Effector CD8-positive, alpha-beta T cell (primary cell): ENCODE measurements at regions not wholly inside any gene's neighbourhood (a gene's known extent, or its start where the extent isn't known, plus 50 kb on each side); places are given as distances from the start of the nearest gene placed in this dataset.

ENCODE experiments used
- DNase-seq: peaks from one replicate; lab custom pipeline; 2025; lab: John Stamatoyannopoulos, UW

DNA sequence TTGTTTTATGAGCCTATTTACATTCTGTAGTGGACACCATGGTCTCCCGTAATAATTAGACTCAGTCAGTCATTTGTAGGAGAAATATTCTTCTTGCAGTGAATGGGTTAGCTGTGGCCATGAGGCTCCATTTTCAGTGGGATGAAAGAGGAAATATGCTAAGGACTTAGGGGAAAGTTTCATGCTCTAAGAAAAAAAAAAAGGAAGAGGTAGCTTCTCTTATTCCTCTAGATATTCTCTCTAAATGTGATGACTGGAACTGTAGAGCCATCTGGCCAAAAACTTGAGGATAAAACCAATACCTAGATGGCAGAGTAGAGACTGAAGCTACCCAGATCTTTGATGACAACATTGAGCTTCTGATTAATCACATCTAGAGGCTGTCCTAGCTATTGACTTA is 75.8 kb upstream of the SESN3 start:
- no peak for DNase-seq

DNA sequence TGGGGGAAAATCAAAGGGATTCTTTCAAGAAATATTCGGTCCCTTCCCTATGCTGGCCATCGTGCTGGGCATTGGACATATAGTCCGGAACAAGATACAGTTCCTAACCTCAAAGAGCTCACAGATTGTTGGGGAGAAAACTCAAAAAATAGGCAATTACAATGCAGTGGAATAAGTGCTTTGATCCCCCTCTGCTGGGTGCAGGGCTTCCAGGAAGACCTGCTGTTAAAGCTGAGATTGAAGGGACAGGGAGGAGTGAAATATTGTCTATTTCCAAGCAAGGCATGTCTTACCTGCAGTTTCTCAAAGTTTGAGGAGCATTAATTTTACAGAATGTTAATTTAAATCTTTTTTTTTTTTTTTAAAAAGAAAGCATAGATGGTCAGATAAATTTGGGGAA is 75.1 kb upstream of the SESN3 start:
- no peak for DNase-seq

DNA sequence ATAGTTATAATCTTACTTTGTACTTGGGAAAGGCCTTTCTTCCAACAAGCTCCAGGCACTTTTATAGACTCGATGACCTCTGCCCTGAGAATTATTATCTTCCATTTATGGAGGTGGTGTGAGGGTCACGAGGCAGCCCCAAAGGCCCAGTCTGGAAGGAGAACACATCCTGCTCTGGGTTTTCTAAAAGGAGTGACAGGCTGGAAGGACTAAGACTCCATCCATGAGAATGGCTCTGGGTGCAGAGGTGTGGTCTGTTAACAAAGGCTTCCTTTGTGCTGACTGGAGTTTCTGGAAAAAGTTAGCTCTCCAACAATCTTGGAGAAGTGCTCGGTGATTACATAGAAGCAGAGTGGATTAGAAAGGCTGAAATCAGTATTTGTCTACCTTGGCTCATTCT is 74.7 kb upstream of the SESN3 start:
- DNase-seq = no peak

DNA sequence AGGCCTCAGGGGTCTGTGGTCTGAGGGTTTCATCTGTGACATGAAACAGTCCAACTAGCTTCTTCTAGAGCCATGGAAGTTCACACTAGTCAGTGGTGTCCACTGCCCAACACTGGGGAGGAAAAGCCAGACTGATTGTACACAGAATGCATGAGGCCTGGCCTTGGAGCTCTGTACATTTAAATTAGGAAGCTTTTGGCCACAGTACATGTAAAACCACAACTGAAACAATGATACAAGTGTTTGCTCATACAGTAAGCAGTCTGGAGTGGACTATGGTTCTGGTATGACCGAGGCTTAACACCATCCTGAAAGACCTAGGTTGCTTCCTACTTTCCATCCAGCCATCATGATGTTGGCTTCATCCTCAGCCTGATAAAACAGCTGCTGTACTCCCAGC is 73.8 kb upstream of the SESN3 start:
- no peak for DNase-seq

DNA sequence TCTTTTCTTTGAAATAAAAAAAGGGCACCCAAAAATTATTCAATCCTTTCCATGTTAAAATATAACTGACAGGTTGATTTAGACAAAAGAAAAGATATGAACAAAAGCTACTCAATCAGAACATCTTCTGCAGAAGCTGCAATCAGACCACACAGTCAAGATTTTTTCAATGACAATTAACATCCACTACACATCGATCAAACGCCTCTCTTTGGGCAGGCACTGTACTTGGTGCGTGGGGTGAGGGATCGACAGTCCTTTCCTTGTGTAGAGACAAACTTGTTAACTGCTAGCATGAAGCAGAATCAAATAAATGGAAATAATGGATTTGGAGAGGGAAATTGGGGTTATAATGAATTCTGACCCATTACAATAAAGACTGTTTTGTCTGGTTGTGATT is 71.2 kb upstream of the SESN3 start:
- no peak for DNase-seq

DNA sequence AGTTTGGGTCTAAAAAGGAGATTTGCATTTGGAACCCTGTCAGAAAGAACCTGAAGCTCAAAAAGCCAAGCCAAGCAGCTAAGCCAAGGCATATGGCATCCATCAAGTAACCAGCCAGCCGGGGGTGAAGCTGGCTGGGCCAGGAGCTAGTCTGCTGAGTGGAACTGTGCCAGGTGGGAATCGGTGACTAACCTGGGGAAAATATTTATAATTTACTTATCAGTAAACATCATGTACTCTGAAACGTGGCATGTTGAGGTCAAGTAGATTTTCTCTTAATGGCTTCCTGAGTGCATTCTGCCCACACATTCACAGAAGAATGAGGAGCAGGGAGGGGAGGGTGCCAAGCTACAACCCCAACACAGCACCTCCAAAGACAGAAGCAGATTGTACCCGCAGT is 70.5 kb upstream of the SESN3 start:
- no peak for DNase-seq

DNA sequence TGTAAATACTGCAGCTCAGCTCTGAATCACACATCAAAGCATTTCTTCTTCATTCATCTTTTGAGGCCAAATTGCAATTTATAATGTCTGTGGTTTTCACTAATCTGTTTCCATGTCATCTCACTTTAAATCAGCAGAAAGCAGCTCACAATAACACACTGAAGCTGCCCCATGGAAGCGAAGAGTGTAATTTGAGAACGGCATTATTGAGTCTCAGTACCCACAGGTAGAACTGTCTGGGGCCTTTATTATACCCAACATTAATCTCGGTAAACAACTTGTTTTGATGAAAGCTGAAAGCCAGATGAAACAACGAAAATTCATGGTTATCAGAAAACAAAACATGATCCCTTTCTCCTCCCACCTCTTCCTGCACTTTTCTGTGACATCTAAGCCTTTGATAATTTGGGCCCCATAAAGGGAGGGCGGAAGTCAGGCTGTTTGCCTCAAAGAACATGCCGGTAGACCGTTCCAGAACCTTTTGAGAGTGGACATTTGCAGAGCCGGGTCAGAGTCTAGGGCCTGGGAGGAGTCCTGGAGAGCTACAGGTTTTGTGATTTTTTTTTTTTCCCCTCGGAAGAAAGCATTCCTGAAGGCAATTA is 68.2 kb upstream of the SESN3 start:
- no peak for DNase-seq

DNA sequence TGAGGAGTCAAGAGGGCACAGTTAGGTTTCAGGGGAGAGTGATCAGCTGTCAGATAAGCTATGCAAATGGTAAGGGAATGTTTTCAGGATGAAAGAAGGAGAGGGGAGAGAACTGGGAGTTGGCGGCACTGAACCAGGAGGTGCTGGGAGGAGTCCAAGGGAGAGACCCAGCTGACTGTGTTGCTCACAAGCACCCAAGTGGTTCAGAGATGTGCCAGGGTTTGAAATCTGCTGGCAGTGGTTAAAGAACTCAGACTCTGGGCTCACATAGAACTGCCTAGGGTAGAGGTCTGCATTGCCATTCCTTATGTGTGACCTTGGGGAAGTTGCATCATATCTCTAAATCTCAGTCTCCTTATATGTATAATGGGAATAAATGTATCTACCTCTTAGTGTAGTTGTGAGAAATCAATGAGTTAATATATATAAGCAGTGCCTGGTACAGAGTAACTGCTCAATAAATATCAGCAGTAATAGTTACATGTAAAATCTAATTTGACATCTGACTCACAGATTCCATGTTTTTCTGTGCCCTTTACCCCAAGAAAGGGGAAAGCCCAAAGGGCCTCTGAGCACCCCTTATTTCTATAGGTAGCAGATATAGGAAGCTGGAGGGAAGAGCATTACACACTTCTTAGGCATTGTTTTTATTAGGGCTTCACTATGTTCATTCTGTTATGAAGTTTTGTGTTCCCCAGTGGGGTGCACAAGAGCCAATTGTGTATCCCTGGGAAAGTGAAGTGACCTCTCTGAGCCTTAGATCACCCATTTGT is 66.9 kb upstream of the SESN3 start:
- DNase-seq = no peak

DNA sequence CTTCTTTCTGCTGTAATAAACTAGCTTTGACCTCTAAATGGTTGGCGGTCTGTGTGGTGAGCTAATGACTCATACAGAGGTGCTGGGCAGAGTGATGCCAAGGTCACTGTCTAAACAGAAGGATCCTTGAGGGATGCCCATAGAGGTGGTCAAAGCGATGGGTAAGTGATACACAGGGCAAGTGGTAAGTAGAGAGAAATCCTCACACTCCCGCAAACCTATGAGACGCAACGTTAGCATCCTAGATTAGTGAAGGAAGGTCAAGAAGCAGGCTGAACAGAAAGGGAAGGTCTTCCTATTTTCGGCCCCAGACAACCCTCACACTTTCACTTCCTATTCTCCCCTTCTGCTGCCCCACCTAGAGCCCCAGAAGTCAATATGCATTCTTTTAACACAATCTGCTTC is 65.6 kb upstream of the SESN3 start:
- DNase-seq = no peak

DNA sequence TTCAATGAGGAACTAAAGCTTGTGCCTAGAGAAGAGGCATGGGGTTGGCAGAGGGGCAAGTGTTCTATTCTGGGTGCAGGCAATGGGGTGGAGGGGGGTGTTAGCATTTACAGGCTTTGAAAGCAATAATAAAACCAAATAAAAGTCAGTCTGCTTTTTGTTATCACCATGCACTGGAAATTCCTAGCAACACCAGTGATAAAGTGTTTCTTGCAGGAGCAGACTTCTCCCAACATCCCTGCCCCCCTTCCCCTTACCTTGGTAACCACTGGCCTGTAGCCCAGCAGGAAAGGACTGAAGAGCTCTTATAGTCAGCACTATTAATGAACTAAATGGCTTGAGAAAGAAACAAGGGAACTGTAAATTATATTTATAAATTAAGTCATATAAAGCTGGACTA is 65.2 kb upstream of the SESN3 start:
- no peak for DNase-seq

DNA sequence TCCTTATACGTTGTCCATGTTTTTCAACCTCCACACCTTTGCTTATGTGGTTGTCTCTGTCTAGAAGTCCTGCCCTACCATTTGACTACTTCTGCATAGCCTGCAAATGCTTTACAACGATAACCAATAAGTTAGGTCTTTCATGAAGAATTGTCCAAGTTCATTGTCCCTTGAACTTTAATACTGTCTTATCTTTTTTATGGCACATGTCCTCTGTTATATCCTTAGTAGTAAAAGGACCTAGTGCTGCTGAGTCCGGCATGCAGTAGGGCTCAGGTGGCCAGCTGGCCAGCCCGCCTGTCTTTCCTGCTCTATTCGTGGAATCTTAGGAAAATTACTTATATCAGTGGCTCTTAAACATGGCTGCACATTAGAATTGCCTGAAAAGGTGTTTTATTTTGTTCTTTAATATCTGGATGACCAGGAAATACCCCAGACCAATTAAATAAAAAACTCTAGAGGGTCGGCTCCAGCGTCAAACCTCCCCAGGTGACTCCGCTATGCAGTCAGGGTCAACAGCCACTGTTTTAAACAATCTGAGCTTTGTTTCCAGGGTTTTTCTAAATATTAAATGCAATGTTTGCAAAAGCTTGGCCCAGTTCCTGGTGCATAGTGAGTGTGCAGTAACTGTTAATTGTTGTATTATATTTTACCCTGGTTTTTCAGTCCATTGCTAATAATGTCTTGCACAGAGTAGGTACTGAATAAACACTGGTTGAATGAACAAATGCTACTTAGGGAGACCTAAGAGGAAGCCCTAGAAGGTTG is 64.6 kb upstream of the SESN3 start:
- no peak for DNase-seq

DNA sequence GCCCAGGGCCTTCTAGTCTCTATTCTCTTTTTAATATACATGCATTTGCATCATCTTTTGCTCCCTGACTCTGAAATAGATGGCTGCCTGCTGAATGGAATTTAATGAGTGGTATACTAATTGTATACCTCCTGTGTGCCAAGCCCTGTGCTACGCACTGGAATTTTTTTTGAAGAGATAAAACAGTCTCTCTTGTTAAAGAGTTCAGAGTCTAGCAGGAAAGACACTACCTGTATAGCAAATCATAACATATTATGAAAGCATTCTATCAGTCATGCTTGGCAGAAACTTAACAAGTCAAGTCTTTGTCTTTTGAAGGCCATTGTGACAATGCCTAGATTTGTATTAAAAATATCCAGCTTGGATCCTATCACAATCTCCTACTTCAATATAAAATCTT is 63.7 kb upstream of the SESN3 start:
- no peak for DNase-seq

DNA sequence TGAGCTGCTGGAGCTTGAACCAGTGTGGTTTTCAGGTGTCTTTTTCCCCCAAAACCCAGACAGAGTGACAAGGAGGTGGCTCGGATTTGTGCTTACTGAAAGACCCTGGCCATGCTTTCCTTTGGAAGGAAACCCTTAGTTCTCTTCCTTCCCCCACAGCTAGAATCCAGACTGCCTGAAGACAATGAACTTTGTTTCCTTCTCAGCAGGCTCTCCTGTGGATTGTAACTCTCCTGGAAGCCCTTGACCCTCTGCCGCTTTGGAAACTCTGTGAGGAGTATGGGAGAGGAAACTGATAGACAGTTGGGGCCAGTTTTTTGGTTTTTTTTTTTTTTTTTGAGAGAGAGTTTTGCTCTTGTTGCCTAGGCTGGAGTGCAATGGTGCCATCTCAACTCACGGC is 62.1 kb upstream of the SESN3 start:
- DNase-seq = no peak

DNA sequence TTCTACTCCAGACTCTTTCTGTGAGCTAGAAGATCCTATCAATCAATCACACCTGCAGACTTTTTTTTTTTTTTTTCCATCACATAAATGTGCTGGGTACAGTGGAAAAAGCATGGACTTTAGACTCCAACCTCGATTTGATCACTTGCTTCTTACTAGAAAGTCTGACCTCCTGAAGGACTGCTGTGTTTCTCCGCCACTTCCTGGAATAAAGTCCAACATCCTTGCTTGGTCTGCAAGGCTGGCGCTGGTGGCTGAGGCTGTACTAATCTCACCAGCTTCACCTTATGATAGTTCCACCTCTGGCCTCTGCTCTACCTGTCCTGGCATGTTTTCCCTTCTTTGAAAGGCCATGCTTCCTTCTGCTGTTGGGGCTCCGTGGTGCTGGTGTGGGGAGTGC is 60.9 kb upstream of the SESN3 start:
- DNase-seq = no peak

DNA sequence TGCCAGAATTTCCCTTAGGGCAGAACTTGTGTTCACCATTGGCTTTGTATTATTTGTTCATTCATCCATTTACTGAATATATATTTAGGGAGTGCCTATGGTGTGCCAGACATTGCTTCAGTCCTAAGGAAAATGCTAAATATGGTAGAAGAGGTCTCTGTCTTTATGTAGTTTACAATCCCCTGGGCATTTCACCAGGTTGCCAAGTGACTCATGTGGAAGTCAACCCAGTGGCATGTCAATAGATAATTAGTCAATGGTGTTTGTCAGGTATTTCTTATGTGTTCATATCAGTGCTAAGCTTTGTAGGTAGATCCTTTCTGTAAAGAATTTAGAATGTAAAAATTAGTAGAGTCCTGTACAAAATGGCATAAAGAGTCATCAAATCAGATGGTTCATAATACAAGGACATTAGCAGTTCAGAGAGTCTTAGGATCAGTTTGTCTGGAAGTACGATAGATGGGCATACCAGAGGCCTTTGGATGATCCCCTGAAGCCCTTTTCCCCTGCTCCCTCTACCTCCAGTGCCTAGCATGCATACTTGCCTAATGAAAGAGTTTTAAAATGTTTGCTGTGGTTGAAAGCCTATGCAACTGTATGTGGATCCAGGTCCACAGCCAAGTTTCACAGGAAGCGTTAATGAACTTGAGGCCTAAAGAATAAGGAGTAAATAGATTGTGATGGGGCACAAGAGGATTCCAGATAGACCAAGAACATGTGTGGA is 58.5 kb upstream of the SESN3 start:
- no peak for DNase-seq

DNA sequence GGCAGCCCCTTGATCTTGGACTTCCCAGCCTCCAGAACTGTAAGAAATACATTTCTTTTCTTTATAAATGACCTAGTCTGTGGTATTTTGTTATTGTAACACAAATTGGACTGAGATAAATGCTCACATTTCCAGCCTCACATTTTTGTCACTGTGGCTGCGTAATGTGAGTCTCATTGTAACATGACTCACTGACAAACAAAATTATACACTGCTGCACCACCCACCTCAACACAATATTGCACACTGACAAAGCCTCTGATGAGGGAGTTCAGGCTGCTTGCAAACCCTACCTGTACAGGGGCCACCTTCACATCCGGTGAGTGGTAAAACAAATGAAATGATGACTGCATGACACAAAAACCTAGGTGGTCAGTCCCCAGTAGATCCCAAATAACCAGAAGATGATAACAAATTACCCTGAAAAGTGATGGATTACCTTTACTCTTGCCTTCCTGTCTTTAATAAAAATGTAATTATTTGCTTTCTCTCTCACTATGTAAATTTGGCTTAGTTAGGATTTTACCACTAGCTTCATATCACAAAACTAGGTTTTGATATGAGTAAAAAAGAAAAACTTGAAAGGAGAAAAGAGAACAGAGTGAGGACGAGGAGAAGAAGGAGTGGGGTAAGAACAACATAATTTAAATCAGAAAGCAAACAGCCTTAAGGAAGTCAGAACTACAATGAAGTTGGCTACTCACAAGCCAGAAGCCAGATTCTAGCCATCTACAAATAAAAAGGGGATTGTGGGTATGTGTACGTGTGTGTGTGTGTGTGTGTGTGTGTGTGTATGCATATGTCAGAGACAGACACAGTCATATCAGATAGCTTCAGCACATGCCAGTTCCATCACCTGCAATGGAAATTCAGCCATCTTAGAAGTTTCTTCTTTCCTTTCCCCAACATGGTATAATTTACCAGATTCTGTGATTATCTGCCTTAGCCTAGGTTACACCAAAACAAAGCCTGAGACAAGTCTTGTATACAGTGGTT is 53.4 kb upstream of the SESN3 start:
- no peak for DNase-seq

DNA sequence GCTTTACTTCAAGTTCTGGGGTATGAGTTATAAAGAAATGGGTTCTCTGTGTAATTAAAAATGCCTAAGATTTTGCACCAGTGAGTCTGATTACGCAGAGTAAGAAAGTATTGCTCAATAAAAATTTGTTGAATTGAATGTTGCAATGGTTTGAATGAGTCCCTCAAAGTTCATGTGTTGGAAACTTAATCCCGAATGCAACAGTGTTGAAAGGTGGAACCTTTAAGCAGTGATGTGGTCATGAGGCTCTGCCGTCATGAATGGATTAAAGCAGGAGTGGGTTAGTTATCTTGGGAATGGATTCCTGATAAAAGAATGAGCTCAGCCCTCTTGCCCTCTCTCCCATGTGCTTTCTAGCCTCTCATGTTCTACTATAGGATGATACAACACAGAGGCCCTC is 52.6 kb upstream of the SESN3 start:
- DNase-seq = no peak

DNA sequence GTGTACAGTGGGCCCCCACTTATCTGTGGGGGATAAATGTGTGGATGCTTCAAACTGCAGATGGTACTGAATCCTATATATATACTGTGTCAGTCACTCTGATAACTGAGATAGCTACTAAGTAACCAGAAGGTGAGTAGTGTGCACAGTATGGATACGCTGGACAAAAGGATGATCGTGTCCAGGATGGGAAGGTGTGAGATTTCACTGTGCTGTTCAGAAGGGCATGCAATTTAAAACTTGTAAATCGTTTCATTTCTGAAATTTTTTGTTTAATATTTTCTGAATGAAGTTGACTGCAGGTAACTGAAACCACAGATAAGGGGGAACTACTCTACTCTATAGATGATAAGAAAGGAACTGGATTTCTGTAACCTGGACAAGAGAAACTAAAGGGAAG is 52.1 kb upstream of the SESN3 start:
- DNase-seq = no peak

DNA sequence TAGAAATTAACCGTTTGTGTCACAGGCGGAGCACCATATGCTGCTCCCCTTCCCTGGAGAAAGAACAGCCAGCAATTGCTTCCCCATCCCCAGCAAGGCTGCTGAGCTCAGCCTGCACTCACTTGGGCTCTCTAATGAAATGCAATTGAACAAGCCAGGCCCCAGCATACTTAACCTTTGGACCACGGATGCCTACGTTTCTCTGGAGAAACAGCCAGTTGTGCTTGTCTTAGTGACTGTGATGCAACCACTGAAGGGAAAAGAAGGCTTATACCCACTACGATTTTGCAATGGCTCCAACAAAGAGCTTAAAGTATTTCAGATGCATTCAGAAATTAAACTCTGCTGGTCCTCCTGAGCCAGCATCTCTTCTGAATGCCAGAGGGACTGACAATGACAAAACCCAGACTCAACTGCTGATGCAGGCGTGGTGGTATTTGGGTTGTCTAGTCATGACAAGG is 51.3 kb upstream of the SESN3 start:
- no peak for DNase-seq
